Ramos (cell line): ENCODE measurements at regions not wholly inside any gene's neighbourhood (a gene's known extent, or its start where the extent isn't known, plus 50 kb on each side); places are given as distances from the start of the nearest gene placed in this dataset.
"Not testable (repeated sequence)": the region's sequence is repeated elsewhere in the genome, so short reads cannot be mapped to it uniquely, and the experiment has no call there.

Experiments
- in situ Hi-C: fragments of 300-500 bp; cut with MboI; formaldehyde crosslinking; loops from one replicate; pipeline ENCODE4 v1.14.3; 2022; ENCODE audit warnings: low sequenced_read_pairs; ENCODE audit not compliant: unreplicated experiment

DNA sequence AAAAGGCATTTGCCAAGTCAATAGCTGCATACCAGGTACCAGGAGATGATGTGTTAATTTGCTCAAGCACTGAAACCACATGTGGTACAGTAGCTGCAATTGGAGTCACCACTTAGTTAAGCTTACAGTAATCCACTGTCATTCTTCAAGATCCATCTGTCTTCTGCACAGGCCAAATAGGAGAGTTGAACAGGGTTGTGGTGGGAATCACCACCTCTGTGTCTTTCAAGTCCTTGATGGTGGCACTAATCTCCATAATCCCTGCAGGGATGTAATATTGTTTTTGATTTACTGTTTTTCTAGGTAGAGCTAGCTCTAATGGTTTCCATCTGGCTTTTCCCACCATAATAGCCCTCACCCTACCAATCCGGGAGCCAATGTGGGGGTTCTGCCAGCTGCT, 91.9 kb downstream of the FCRL5 start:
- in situ Hi-C loops = no loop called here

DNA sequence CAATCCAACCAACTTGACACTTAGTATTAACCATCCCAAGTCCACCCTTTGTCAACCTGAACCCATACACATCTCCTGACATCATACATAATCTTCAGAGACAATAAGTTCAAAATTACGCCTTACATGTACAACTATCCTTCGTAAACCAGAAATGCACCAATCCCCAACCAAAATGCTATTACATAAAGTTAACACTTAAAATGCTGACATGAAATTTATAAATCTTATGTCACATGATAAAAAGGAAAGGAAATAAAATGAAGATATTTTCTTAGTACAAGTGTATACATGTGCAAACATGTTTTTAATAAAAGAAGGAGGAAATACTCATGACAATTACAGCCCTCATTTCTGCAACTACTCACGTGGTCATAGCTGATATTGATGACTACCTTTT, 95.0 kb downstream of the FCRL5 start:
- in situ Hi-C loops = no loop called here

DNA sequence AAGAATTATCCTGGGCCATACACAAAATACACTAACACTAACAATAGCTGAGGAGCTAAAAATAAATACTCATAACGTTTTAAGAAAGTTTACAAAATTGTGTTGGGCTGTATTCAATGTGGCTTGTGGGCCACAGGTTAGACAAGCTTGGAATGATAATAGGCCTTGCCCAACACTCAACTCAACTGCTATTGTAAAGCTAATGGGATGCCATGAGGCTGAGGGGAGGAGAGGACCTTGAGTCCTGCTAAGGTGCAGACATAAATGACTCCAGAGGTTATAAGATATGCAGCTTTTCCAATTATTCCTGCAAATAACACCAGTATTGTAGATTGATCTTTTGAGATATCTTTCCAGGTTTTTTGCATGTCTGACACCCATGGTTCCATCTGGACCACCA, 97.0 kb downstream of the FCRL5 start:
- in situ Hi-C loops = no loop called here

- in situ Hi-C loops = no loop called here
These were observed 102.2 kb downstream of the FCRL5 start for GRCh38 chr1:157450106-157450505.

- in situ Hi-C loops = no loop called here
These were observed 103.7 kb downstream of the FCRL5 start for GRCh38 chr1:157448636-157449035.

DNA sequence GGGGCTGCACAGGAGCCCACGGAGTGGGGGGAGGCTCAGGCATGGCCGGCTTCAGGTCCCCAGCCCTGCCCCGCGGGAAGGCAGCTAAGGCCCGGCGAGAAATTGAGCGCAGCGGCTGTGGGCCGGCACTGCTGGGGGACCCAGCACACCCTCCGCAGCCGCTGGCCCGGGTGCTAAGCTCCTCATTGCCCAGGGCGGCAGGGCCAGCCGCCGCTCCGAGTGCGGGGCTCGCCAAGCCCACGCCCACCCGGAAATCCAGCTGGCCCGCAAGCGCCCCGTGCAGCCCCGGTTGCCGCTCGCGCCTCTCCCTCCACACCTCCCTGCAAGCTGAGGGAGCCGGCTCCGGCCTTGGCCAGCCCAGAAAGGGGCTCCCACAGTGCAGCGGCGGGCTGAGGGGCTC, 106.0 kb downstream of the FCRL5 start:
- in situ Hi-C loops = not testable (repeated sequence)

DNA sequence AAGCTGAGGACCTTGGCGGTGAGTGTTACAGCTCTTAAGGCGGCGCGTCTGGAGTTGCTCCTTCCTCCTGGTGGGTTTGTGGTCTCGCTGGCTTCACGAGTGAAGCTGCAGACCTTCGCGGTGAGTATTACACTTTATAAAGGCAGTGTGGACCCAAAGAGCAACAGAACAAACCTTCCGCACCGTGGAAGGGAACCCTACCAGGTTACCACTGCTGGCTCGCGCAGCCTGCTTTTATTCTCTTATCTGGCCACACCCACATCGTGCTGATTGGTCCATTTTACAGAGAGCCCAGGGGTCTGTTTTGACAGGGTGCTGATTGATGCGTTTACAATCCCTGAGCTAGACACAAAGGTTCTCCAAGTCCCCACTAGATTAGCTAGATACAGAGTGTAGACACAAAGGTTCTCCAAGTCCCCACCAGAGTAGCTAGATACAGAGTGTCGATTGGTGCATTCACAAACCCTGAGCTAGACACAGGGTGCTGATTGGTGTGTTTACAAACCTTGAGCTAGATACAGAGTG, 106.6 kb downstream of the FCRL5 start:
- in situ Hi-C loops = not testable (repeated sequence)

GRCh38 chr1:157442065-157442464, 110.2 kb downstream of the FCRL5 start:
- in situ Hi-C loops = no loop called here

DNA sequence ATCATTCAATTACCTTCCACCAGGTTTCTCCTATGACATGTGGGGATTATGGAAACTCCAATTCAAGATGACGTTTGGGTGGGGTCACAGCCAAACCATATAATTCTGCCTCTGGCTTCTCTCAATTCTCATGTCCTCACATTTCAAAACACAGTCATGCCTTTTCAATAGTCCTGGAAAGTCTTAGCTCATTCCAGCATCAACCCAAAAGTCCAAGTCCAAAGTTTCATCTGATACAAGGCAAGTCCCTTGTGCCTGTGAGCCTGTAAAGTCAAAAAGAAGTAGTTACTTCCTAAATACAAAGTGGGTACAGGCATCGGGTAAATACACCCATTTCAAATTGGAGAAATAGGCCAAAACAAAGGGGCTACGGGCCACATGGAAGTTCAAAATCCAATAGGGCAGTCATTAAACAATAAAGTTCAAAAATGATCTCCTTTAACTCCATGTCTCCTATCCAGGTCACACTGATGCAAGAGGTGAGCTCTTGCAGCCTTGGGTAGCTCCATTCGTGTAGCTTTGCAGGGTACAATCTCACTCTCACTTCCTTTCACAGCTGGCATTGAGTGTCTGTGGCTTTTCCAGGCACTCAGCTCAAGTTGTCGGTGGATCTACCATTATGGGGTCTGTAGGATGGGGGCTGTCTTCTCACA, 112.9 kb downstream of the FCRL5 start:
- in situ Hi-C loops = no loop called here

DNA sequence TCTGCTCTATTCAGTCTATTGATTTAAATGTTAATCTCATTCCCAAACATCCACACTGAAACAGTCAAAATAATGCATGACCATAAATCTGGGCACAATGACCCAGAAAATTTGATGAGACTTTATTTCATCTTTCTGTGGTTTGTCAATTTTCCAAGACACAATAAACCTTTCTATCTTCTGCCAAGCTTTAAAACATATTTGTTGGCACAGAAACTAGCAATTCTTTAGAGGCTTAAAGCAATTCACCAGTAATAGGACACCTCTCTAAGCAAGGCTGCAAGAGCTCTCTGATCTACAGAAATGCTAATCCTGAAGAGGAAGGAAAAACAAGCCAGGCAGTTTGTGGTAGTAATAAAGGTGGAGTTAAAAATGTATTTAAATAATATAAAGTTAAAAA, 113.7 kb downstream of the FCRL5 start:
- in situ Hi-C loops = no loop called here

- in situ Hi-C loops = no loop called here
These were observed 114.2 kb downstream of the FCRL5 start for GRCh38 chr1:157438146-157438545.

DNA sequence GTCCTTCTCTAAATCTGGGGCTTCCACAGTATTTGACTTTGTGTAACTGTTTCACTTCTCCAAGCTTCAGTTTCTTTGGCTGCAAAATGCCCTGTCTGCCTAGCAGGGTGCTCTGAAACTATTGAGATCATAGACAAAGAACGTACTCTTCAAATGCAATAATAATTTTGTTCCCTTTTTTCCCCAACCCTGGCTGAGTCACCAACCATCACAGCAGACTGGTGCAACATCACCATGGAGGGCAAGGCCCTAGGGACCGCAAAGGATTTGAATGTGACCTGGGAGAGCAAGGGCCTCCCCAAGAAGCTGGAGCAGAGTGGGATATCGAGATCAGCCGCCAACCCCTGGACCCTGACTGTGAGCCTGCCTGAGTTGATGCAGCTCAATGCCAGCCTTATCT, 115.0 kb downstream of the FCRL5 start:
- in situ Hi-C loops = no loop called here

GRCh38 chr1:157431751-157432150, 120.6 kb downstream of the FCRL5 start:
- in situ Hi-C loops = no loop called here

- in situ Hi-C loops = no loop called here
These were observed 122.6 kb downstream of the FCRL5 start for GRCh38 chr1:157429601-157430240.

DNA sequence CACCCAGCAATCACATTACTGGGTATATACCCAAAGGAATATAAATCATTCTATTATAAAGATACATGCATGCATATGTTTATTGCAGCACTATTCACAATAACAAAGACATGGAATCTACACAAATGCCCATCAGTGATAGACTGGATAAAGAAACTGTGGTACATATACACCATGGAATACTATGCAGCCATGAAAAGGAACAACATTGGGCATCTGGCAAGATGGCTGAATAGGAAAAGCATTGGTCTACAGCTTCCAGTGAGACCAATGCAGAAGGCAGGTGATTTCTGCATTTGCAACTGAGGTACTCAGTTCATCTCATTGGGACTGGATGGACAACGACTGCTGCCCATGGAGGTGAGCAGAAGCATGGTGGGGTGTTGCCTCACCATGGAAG, 128.6 kb downstream of the FCRL5 start:
- in situ Hi-C loops = not testable (repeated sequence)

- in situ Hi-C loops = no loop called here
These were observed 132.3 kb downstream of the FCRL5 start for GRCh38 chr1:157419845-157420542.

DNA sequence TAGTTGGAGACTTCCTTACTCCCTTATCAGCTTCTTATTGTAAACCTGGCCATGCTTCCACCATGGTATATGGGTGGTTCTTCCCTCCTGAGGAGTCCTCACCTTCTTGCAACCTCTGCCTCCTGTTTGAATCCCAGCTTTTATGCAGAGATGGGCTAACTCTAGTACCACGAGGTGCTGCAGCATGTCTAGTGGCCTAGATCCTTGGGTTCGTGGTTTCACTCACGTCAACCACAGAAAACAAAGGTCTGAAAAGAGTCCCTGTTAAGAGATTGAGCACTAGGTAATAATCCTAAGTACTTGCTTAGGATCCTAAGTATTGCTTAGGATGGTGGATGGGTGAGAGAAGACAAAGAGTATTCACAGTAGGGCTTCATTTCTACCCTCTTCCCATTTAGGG, 133.7 kb downstream of the FCRL5 start:
- in situ Hi-C loops = no loop called here

DNA sequence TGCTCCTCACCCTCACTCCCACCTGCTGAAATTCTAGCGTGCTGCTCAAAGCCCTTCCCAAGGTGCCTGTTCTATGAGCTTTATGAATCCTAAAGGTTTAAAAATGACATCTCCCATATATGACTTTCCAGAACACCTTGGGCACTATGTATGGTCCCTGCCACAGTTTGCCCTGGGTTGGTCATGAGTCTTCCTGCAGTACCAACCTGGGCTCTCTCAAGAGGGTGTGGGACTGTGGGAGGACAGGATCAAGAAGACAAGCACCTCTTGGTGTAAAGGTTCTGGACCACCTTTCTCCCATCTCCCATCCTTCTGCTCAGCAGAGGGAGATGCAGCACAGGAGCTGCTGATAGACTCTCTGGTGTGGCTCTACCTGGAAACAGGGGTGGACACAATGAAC, 134.1 kb downstream of the FCRL5 start:
- in situ Hi-C loops = no loop called here

GRCh38 chr1:157415661-157416060, 136.7 kb downstream of the FCRL5 start:
- in situ Hi-C loops = no loop called here

DNA sequence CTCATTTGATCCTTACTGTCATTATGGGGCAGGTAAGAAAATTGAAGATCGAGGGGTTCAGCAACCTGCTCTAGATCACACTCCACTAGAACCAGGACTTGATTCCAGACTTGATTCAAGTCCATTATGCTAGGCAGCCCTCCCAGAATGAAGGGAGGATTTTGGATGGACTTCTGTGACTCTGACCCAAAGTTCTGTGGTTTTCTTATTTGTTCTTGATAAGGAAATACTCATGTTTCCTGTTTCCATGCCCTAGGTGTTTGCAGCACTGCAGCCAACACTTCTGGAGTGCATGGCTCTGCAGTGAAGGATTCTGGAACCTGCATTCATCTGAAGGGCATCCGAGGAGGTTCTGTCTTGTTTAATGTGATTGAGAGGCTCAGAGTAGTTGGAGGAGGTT, 140.0 kb downstream of the FCRL5 start:
- in situ Hi-C loops = no loop called here

DNA sequence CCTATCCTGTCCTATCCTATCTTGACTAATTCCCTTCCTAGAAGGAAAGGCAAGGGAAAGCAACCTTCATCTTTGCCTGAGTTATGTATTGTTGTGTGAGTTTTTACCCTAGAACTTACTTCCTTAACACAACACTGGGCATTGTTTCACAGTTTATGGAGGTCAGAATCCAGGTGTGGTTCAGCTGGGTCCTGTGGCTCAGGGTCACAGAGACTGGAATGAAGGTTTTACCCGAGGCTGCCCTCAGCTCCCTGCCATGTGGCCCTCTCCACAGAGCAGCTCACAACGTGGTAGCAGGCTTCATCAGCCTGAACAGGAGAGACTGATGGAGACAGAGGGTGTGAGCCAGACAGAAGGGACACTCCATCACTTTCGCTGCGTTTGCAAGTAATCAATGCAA, 140.5 kb downstream of the FCRL5 start:
- in situ Hi-C loops = no loop called here
